ENCODE measurements at regions not wholly inside any gene's neighbourhood (a gene's known extent, or its start where the extent isn't known, plus 50 kb on each side); places are given as distances from the start of the nearest gene placed in this dataset.

DNA sequence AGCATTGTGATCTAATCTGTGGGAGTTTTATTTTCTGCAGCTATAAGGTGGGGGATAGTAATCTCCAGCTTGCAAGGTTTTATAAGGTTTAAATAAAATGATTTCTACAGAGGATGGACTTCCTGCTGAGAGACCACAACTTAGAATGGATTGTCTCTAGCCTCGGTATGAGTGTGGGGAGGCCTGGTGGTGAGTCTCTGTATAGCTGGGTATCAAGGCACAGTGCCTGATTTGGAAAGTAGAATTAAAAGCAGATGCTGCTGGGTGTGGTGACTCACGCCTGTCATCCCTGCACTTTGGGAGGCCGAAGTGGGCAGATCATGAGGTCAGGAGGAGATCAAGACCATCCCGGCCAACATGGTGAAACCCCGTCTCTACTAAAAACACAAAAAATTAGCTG, 162.0 kb upstream of the GATB start:
- no peak for DNase-seq

DNA sequence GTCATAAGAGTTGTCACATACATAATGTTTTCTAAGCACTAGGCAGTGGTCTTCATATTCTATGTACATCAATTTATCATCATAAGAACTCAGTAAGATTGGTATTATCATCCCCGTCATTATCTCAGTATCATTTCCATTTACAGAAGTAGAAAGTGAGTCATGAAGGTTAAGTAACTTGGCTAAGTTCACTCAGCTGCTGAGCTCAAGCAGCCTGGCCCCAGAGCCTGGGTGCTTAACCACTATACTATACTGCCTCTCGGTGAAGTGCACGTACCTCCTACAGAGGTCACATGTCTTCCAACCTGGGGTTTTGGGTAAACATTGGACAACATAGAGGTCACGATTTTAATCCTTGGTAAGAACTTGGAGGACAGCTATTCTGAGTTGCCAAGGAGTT, 161.5 kb upstream of the GATB start:
- DNase-seq, result no peak

DNA sequence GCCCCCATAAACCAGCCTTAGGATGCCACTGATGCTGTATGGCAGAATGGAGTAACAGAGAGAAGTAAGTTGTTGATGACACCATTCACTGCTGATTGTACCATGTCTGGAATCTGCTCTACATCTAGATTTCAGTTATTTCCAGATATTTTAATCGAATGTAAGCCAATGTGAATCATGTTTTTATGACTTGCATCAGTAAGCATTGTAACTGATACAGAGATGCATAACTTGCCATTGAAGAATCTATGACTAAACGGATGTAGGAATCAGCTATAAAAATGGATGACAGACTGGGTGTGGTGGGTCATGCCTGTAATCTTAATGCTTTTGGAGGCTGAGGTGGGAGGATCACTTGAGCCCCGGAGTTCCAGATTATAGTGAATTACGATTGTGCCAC, 161.0 kb upstream of the GATB start:
- DNase-seq, result no peak

DNA sequence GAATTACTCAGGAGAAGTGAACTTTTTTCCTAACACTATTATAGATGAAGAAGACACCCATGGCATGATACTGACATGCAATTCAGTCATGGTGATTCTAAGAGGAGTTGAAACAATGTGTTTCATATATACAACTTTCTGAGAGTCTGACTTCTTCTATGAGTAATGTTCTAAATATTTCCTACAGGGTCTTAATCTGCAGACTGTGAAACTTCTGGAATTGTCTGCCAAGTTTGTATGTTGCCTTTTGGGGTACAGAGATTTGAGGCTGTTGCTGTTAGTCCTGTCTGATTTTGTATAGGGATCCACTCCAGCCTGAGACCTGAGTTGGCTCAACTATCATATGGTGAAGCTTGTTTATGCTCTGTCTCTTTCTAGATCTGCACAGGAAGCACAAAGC, 160.6 kb upstream of the GATB start:
- no peak for DNase-seq

DNA sequence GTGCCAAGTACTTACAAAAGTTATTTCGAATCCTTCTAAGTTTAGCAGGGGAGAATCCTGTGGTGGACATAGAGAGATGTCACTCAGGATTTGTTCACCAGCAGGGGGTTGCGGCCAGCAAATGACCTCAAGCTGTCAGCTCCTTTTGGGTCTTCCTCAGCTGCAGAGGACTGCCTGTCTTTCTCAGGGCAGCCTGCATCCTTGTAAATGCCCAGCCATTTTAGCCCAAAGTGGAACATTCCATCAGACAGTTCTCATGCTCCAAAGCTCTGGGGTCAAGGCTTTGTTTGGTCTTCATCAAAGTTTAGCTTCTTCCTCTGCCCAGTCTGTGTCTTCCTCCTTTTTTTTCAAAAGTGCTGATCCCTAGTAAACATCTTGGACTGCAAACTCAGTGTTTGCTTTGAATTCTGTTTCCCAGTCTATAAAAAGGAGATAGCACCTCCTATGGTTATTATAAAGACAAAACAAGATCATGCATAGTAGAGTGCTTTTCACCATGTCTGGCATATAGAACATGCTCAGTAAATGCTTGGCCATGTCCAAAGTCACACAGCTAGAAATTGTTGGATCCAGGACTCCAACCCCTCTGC, 156.4 kb upstream of the GATB start:
- DNase-seq, result no peak

DNA sequence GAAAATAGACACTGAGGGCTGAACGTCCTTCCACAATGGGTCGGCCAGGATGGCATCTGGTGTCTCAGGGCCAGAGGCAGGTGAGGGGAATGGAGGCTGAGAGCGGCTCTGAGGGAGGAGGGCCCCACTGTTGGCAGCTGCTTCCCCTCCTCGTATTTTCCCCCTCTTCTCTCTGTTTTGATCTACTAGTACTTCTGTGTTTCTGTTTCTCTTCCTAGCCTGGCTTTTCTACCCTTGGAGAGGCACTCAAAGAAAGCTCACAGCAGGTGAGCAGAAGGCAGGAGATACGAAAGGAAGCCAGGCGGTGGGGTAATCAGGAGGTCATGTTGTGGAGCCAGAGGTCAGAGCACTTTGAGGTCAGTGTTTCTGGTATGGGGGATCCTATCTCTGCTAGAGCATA, 151.8 kb upstream of the GATB start:
- DNase-seq, result no peak

DNA sequence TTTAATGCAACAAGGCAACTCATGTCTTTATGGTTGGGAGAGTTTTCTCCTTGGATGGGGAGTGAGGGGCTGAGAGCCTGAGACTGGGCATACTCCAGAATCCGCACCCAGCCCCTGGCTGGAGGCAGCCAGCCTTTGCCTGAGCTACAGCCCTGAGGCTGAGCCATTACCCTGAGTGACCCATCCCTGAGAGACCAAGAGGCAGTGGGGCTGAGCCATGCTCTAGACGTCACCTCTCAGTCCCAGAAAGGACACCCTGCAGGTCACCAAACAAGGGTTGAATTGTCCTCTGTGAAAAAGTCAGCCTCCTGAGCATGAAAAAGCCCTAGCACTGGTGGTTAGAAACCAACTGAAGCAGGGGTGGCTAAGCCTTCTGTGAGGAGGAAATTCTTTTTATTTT, 151.2 kb upstream of the GATB start:
- DNase-seq, result no peak

DNA sequence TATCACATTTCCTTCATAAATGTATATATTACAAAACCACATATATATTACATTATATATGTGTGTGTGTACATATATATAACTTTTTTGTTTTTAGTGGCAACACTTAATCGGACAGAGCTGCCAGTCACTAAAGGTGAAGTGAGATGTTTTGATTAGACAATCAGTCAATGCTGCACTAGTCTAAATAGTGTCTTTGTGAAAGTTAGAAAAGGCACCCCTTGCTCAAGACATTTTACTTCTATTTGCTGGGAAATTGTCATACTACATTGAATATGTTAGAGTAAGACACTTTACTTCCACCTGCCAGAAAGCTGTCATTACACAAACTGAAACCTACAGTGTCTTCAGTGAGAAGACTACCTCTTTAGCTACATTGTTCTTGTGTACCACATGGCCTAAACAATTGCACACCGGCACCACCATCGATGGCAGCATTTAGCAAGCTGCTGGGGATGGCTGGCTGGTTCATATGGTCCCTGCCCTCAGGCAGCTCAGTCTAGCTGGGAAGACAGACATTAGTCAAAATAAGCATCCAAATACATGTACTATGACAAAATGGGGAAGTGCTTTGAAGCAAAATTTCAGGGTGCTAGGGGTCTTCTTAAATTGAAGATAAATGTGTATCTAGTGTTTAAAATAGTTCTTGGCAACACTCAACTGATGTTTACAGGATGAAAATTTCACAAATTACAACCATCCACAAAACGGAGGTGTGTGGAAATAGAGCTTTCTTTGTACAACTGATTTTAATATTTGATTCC, 148.1 kb upstream of the GATB start:
- no peak for DNase-seq

DNA sequence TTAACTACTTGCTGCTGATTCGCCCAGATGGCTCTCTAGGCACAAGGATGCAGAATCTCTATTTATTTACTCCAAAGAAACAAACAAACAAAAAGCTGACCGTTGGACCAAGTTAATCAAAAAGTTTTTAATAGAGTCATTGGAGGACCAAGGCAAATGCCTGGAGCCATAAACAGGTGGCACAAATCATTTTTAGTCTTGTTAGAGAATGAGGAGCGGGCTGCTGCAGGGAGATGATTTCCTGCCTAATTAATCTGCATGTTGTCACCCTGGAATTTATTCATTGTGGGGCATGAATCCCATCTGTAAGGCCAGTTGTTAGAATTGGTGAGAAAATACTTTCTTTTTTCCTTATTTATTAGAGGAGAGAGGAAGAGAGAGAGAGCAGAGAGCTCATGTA, 147.4 kb upstream of the GATB start:
- no peak for DNase-seq

DNA sequence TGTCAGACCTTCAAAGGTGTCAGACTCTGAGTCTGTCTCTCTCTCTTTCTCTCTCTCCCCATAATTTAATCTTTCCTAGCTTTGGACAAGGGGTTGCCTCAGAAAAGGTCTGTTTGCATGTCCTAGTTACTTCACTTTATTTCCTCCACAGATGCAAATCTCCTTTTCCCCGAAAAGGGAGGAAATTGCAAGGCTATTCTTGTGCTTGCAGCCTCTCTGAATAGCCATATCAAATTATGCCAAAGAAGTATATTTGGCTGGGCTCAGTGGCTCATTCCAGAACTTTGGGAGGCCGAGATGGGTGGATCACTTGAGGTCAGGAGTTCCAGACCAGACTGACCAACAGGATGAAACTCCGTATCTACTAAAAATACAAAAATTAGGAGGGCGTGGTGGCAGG, 145.6 kb upstream of the GATB start:
- no peak for DNase-seq

DNA sequence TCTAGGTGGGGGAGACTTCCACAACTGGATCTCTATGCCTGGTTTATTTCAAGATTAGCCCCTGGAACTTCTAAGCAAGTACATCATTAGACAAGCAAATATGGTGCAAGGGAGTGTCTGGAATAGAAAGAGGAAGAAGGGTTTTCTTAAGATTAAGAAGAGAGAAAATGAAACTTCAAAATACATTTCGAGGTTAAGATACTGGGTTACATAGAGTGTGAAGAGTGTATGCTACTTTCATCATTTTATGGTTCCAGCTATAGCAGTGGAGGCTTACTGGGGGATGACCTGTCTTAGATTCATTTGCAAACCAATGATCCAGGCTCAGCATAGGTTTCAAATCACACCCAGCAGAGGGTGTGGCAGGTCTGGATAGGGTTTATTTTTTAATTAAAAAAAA, 144.4 kb upstream of the GATB start:
- no peak for DNase-seq

DNA sequence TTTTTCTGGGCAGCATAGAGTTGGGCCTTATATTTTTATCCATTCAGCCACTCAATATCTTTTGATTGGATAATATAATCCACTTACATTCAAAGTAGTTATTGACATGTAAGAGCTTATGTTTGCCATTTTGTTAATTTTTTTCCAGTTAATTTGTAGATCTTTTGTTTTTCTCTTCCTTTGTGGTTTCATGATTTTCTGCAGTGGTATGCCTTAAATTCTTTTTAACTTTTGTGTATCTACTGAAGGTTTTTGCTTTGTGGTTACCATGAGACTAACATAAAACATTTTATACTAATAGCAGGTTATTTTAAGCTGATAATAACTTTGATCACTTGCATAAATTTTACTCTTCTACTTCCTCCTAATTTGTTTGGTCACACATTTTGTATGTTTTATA, 140.8 kb upstream of the GATB start:
- no peak for DNase-seq

DNA sequence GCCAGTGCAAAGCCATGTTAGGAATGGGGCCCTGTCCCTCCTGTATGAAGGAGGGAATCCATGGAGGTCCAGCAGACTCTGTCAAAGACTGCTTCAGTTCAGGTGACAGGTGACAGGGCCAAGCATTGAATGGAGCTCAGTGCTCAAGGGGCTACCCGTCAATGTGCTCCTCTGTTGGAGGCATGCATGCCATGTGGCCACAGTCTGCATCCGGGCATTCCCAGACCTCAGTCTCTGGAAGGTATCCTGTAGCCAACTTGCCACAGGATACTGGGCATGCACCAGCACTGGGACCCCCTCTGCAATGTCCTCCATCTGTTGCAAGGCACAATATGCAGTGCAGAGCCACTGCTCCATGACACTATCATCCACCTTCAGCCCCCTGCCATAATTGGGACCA, 136.1 kb upstream of the GATB start:
- DNase-seq, result no peak

DNA sequence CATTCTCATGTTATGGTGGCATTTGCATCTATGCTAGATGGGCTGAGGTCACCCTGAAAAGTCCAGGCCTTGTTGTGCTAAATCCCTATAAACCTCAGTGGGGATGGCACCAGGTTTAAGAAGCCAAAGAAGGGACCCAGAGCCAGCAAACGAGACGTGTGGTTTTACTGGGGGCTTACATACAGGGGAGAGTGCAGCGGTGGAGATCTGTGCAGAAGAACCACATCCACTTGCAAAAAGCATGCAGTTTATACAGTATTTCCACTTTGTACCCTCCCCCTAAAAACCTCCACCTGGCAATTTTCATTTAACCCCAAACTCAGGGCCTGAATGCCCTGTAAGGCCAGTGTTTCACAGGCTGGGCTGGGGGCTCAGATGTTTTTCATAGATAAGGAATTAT, 134.9 kb upstream of the GATB start:
- DNase-seq, result no peak

DNA sequence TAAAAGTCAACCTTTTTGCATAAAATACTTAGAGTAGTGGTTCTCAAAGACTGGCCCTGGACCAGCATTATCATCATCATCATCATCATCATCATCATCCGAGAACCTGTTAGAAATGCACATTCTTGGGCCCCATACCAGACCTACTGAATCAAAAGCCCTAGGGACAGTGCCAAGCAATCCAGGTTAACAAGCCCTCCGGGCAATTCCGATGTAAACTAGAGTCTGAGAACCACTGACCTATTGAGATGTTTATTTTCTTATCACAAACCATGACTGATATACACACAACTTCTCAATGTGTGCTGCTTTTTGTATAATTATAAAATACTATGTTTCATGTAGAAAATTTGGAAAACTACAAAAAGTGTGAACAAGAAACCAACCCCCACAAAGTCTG, 133.4 kb upstream of the GATB start:
- DNase-seq, result no peak

DNA sequence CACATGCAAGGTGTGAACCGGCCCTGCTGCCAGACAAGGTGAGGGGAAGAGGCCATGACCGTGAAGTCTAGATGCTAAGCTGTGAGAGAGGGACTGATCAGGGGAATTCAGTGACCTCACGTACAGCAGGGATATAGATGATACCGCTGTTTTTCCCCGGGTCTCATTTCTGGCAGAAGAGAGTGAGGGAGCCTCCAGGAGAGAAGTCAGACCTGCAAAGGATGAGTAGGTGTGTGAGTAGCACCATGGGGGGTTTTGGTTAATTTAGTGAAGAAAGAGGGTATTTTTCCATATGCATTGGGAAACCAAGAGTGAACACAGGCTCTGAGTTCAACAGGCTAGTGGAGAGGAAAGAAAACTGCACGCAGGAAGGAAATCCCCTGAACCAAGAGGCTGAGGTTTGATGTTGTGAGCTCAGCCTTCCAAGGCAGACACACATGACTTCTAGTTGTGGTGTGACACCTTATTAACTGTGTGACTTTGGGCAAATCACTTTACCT, 127.6 kb upstream of the GATB start:
- DNase-seq, result no peak

DNA sequence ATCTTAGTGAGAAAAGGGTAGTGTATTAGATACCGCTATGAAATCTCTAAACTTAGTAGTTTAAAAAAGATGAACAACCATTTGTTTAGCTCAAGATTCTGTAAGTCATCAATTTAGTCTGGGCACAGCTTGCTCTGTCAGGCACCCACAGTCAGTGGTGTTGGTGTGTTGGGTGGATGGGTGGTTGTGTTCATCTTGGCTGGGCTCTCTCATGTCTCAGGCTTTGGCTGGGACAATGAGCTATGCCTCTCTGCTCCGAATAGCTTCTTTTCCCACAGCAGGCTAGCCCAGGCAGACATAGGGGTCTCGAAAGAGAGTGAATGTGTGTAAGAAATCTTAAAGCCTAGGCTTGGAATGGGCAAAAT, 127.0 kb upstream of the GATB start:
- DNase-seq, result no peak

DNA sequence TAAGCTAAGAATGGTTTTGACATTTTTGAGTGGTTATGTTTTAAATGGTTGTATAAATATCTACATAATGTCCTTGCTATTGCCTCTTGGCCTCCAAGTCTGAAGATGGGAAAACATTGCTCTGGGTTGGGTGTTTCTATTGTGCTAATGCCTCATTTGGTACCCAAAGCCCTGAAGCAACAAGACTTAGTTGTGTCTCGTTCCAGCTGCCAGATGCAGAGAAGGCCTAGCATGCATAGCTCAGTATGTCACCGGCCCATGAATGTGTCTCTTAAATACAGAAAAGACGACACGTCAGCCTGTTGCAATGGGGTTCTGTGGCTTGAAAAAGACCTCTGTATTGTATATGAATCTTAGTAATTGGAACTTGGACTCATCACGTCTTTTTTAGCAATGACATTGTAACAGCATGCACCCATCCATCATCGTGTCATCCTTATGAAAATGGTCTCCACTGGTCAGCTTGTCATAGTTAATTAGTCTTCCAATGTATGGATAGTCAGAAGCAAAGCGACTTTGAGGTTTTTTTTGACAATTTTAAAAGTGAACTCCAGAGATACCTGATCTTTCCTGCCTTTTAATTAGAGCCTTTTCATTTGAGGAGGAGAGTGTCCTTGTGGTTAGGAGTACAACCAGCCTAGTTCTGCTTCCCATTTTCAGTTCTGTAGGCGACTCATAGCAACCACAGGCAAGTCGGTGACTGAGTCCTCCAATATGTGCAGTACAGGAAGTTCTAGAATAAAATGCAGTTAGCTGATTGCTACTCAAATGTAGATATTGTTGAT, 126.4 kb upstream of the GATB start:
- DNase-seq, result no peak

DNA sequence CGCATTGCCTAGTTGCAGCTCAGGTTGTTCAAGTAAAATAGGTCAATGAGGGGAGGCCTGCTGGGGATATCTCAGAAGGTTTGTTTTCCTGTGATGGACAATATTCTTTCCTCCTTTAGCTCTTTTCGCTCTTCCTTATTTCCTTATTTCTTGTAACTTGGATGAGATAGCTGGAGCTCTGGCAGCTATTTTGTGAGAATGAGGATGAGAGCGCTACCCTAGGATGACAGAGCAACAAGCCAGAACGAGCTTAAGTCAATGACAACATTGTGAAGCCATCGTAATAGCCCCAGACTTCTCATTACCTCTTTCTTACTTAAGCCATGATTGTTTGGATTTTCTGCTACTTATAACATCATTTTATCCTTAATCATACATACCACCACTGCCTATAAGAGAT, 124.3 kb upstream of the GATB start:
- DNase-seq, result no peak

DNA sequence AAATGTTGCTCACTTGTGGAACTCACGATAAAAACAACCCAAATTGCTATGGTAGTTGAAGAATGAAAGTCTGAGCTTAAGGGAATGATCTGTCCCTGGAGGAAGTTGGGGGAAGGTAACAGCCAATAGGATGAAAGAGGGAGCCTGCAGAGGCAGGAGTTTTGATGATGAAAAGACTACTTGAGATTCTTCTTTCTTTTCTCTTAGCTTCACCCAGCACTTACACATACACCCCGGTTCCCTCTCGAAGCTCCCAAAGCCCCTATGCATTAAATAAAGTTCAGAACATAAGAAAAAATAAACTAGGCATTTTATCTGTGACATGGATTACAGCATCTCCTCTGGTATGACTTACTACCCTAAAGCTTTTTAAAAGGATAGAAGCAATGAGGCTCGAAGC, 122.9 kb upstream of the GATB start:
- no peak for DNase-seq

DNA sequence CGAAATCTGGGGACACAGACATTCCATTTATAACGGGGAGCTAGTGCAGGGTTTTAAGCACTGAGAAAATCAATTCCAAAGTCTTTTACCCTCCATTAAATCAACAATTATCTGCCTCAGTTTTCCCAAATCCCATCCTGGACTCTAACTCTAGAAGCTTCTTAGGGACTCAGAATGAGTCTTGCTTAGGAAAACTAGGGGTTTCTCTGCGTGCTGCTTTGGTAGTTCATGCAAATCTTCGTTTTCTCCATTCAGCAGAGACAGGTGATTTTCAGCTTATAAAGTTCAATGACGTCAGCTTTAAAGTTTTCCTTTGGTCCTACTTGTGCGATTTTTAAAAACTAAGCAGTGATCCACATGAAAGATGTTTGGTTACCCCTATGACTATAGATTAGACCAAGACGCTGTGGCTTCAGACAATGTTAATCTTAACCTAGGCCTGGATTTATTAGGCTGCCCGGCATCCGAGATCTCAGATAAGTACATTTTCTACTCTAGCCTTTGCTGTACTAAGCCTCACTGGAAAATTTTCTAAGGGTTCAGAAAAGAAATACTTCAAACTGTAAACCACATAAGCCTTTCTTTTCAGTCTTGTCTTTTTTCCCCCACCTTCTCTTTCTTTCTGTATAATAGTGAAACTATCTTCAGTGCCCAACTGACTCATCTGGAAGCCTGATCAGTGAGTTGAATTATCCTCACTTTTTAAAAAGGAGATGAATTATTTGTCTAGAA, 121.4 kb upstream of the GATB start:
- DNase-seq, result no peak

DNA sequence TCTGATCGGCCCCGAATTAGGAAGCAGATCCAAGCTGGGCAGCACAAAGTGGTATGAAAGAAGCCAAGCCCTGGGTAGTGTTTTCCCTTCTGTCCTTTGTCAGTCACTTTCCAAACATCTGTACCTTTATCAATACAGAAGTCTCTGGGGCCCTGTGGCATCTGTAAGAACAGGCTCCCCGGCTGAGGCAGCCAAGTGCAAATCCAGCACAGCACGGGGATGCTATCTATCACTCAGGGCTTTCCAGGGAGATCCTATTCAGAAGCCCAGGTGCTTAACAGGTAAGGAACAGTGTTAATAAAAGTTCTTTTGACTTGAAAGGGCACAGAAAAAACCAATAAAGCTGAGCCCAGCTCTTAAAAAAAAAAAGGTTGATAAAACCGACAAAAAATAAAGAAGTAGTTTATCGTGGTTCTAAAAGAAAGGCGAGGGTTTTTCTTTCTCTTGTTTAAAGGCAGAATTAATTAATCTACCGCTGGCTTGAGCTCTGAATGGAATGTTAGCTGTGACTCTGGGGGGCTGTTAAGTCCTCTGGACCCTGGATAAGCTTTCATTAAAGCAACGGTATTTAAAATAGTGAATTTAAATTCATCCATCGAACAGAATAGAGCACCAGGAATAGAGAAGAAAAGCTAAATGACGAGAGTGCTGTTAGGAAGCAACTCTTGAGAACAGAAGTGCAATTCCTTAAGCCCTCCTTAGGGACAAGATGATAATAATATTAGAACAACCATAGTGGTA, 119.1 kb upstream of the GATB start:
- no peak for DNase-seq

Measured in NCI-H1930 (cell line).